C4-2B (cell line): ENCODE measurements at regions not wholly inside any gene's neighbourhood (a gene's known extent, or its start where the extent isn't known, plus 50 kb on each side); places are given as distances from the start of the nearest gene placed in this dataset.

Source experiments
- H3K27ac ChIP-seq: fragments of 450-650 bp; 2 replicates; pipeline ENCODE4 v1.5.1; 2017
- ZFX ChIP-seq: fragments of 450-650 bp; IDR thresholded peaks from 2 replicates; pipeline ENCODE4 v1.6.1; 2017
- TF ChIP-seq, protein P1 (sequence below): fragments of 450-650 bp; conservative IDR thresholded peaks from 2 replicates; pipeline ENCODE4 v1.5.1; 2017; ENCODE audit warnings: mild to moderate bottlenecking

- no peak overlapping the region for H3K27ac ChIP-seq
- TF ChIP-seq ZFX: no peak
- TF ChIP-seq, protein P1, sequence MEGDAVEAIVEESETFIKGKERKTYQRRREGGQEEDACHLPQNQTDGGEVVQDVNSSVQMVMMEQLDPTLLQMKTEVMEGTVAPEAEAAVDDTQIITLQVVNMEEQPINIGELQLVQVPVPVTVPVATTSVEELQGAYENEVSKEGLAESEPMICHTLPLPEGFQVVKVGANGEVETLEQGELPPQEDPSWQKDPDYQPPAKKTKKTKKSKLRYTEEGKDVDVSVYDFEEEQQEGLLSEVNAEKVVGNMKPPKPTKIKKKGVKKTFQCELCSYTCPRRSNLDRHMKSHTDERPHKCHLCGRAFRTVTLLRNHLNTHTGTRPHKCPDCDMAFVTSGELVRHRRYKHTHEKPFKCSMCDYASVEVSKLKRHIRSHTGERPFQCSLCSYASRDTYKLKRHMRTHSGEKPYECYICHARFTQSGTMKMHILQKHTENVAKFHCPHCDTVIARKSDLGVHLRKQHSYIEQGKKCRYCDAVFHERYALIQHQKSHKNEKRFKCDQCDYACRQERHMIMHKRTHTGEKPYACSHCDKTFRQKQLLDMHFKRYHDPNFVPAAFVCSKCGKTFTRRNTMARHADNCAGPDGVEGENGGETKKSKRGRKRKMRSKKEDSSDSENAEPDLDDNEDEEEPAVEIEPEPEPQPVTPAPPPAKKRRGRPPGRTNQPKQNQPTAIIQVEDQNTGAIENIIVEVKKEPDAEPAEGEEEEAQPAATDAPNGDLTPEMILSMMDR: no peak
Measured at GRCh38 chr10:108673741-108674140, 1249.6 kb downstream of the XPNPEP1 start.

- TF ChIP-seq, protein P1: no peak
- no peak for TF ChIP-seq ZFX
- H3K27ac ChIP-seq: no peak overlapping the region
Measured at GRCh38 chr10:108663587-108663986, 1259.7 kb downstream of the XPNPEP1 start.

DNA sequence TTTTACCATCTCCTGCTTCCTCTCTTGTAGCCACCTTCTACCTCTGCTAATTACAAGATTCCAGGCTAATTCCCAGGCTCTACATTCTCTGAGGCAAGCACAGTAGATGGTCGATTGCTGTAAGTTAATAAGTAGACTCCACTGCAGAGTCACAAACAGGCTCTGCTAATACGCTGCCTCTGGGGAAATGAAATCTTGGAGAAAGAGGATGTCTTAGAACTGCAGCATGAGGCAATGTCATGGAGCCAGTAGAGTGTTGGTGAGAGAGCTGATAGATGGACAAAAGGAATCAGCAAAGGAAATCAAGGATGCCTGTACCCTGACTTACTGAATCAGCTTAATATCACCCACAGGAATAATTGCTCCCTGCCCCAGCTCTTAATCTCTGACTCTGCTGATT is 1260.3 kb downstream of the XPNPEP1 start:
- TF ChIP-seq, protein P1: no peak
- TF ChIP-seq ZFX: no peak
- no peak overlapping the region for H3K27ac ChIP-seq

- H3K27ac ChIP-seq: no peak overlapping the region
- TF ChIP-seq, protein P1: no peak
- no peak for TF ChIP-seq ZFX
Measured at GRCh38 chr10:108655057-108655456, 1268.3 kb downstream of the XPNPEP1 start.

- TF ChIP-seq, protein P1: no peak
- TF ChIP-seq ZFX: no peak
- no peak overlapping the region for H3K27ac ChIP-seq
Measured at GRCh38 chr10:108653531-108653930, 1269.8 kb downstream of the XPNPEP1 start.

DNA sequence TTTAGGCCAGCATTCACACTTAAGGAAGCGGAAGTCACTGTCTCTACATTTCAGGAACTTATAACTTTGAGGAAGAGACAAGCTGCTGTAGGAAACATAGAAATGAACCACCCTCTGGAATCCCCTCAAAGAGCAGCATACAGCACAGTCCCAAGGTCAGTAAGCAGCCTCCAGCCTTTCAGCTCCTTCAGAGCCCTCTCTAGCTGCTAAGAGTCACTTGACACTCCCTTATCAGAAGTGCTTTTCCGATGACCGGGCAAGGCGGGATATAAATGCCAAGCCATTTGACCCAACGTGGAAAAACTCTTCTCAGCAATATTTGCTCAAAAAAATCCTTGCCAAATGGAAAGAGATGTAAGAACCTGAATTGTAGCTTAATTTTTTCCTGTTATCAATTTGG is 1284.3 kb downstream of the XPNPEP1 start:
- no peak overlapping the region for H3K27ac ChIP-seq
- TF ChIP-seq, protein P1: no peak
- no peak for TF ChIP-seq ZFX

GRCh38 chr10:108638225-108638624 is 1285.1 kb downstream of the XPNPEP1 start:
- H3K27ac ChIP-seq: no peak overlapping the region
- no peak for TF ChIP-seq ZFX
- TF ChIP-seq, protein P1: no peak
